Endodermal cell (in vitro differentiated cells): ENCODE measurements at regions not wholly inside any gene's neighbourhood (a gene's known extent, or its start where the extent isn't known, plus 50 kb on each side); places are given as distances from the start of the nearest gene placed in this dataset.

Source experiments
- DNase-seq: peaks from one replicate; pipeline ENCODE4 v3.0.0-alpha.2; 2017
- H3K27ac ChIP-seq: 2 replicates; pipeline ENCODE4 v1.5.1; 2013; ENCODE audit warnings: mild to moderate bottlenecking, low read depth, low read length, moderate library complexity
- H3K27me3 ChIP-seq: 2 replicates; pipeline ENCODE4 v1.6.1; 2013; ENCODE audit warnings: mild to moderate bottlenecking, low read length, moderate library complexity; ENCODE audit not compliant: insufficient read depth, control insufficient read depth, poor library complexity, severe bottlenecking
- H3K36me3 ChIP-seq: 2 replicates; pipeline ENCODE4 v1.7.0; 2013; ENCODE audit warnings: mild to moderate bottlenecking, low read length, moderate library complexity; ENCODE audit not compliant: control insufficient read depth, insufficient read depth
- H3K4me1 ChIP-seq: one replicate; pipeline ENCODE4 v1.7.0; 2013; ENCODE audit warnings: low read length; ENCODE audit not compliant: control insufficient read depth, insufficient read depth
- H3K4me3 ChIP-seq: 2 replicates; pipeline ENCODE4 v1.5.1; 2013; ENCODE audit warnings: mild to moderate bottlenecking, low read length, moderate library complexity
- H3K9ac ChIP-seq: 2 replicates; pipeline ENCODE4 v1.6.1; 2013; ENCODE audit warnings: mild to moderate bottlenecking, low read length, moderate library complexity; ENCODE audit not compliant: poor library complexity, severe bottlenecking; ENCODE audit errors: extremely low read depth
- H3K9me3 ChIP-seq: 2 replicates; pipeline ENCODE4 v1.6.1; 2013; ENCODE audit warnings: mild to moderate bottlenecking, low read length, moderate library complexity; ENCODE audit not compliant: control insufficient read depth
- H3K27ac Mint-ChIP-seq: 2 replicates; pipeline ENCODE4 v1.8.0; 2020; ENCODE audit warnings: mixed read lengths
- H3K27me3 Mint-ChIP-seq: 2 replicates; pipeline ENCODE4 v1.8.0; 2021; ENCODE audit warnings: mild to moderate bottlenecking, mixed read lengths; ENCODE audit not compliant: insufficient read depth
- H3K36me3 Mint-ChIP-seq: 2 replicates; pipeline ENCODE4 v1.8.0; 2020; ENCODE audit warnings: low read depth, mixed read lengths
- H3K4me1 Mint-ChIP-seq: 2 replicates; pipeline ENCODE4 v1.8.0; 2020; ENCODE audit warnings: mixed read lengths
- H3K4me3 Mint-ChIP-seq: 2 replicates; pipeline ENCODE4 v1.8.0; 2020; ENCODE audit warnings: mild to moderate bottlenecking, moderate library complexity, mixed read lengths
- H3K9me3 Mint-ChIP-seq: 2 replicates; pipeline ENCODE4 v1.8.0; 2020; ENCODE audit warnings: mild to moderate bottlenecking, mixed read lengths
- CTCF ChIP-seq: fragments of 200-600 bp; sonication (generic); conservative IDR thresholded peaks from 2 replicates; pipeline ENCODE4 v1.5.0; 2021; ENCODE audit warnings: antibody characterized with exemption, mild to moderate bottlenecking
- WGBS, 2 experiments: methylation state at CpG; one replicate each; pipeline versions ENCODE4 v1.1.5 to v1.1.7; 2013; ENCODE audit warnings: missing lambda C conversion rate in 2 of 2, mixed read lengths in 1 of 2; ENCODE audit not compliant: insufficient coverage in 1 of 2, insufficient read length in 1 of 2; 5-methylcytosine and 5-hydroxymethylcytosine counted together

DNA sequence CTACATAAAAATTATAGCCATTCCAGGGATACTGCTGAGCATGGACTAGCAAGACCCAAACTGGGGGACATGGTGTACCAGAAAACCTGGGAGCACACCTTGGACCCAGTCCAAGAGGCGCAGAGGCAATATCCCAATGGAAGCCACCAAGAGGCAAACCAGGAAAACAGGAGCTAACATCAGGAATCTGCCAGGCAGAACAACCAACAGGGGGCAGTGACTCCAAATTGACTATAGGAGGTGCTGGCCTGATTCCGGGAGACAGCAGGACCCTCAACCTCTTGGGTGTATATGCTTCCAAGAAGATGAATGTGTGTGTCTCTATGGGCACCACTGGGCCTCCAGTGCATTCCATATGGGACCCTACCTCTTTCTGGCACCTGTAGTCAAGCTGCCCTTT lies 172.7 kb upstream of the ARL4C start:
- H3K4me1 Mint-ChIP-seq, result peaks cover 19% of the 10 kb centered on the region
- Histone ChIP-seq H3K9me3 (peaks cover 41% of the 10 kb centered on the region), H3K4me3 (no peak overlapping the region), H3K4me1 (peaks cover 14% of the 10 kb centered on the region), H3K27me3 (no peaks in the 10 kb centered on the region), H3K27ac (no peak overlapping the region), H3K9ac (no peak overlapping the region), H3K36me3 (no peaks in the 10 kb centered on the region)
- peak; percentile 78 for TF ChIP-seq CTCF
- peaks cover 33% of the 10 kb centered on the region for H3K9me3 Mint-ChIP-seq
- no peak overlapping the region for H3K4me3 Mint-ChIP-seq
- H3K36me3 Mint-ChIP-seq, result no peaks in the 10 kb centered on the region
- DNase-seq, result peak; percentile 83
- H3K27me3 Mint-ChIP-seq, result peaks cover 2% of the 10 kb centered on the region
- H3K27ac Mint-ChIP-seq, result no peak overlapping the region
- 96 to 100% methylated on average over 1 to 2 of the region's 2 CpGs for WGBS, 2 experiments

- H3K36me3 Mint-ChIP-seq, result no peaks in the 10 kb centered on the region
- 100% methylated on average over 2 of the region's 2 CpGs; no CpG with 5 or more reads in 1 of the 2 experiments for WGBS, 2 experiments
- Histone ChIP-seq H3K9me3 (peaks cover 47% of the 10 kb centered on the region), H3K27ac (no peak overlapping the region), H3K27me3 (no peaks in the 10 kb centered on the region), H3K4me3 (no peak overlapping the region), H3K4me1 (peaks cover 14% of the 10 kb centered on the region), H3K9ac (no peak overlapping the region), H3K36me3 (no peaks in the 10 kb centered on the region)
- peaks cover 14% of the 10 kb centered on the region for H3K4me1 Mint-ChIP-seq
- DNase-seq, result peak; percentile 3
- H3K9me3 Mint-ChIP-seq, result peaks cover 39% of the 10 kb centered on the region
- no peak overlapping the region for H3K4me3 Mint-ChIP-seq
- no peak for TF ChIP-seq CTCF
- peaks cover 2% of the 10 kb centered on the region for H3K27me3 Mint-ChIP-seq
- no peak overlapping the region for H3K27ac Mint-ChIP-seq
Observed at GRCh38 chr2:234669001-234669400, 172.1 kb upstream of the ARL4C start.

DNA sequence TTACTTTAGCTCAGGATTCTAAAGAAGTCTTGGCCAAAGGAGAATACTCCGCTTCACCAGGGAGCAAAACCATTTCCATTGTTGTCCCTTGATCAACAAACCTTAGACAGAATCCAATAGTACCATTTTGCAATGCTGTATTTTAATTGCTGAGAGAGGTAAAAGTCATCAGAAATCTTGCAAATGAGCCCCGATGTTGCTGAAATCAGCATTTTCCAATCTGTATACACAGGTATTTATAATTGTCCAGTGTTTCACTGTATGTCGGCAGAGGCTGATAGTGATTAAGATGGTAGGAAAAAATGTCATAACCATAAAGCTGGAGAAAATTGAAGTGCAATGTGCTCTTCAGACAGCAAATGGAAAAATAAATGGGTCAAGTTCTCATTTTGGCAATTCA lies 170.0 kb upstream of the ARL4C start:
- no peak for TF ChIP-seq CTCF
- WGBS, 2 experiments, result 93 to 94% methylated on average over 2 to 3 of the region's 3 CpGs
- peaks cover 58% of the 10 kb centered on the region for H3K9me3 Mint-ChIP-seq
- peaks cover 14% of the 10 kb centered on the region for H3K4me1 Mint-ChIP-seq
- Histone ChIP-seq H3K9ac (no peak overlapping the region), H3K36me3 (no peaks in the 10 kb centered on the region), H3K27me3 (no peaks in the 10 kb centered on the region), H3K27ac (no peak overlapping the region), H3K9me3 (peaks cover 66% of the 10 kb centered on the region), H3K4me3 (no peak overlapping the region), H3K4me1 (peaks cover 13% of the 10 kb centered on the region)
- no peak for DNase-seq
- no peak overlapping the region for H3K27ac Mint-ChIP-seq
- H3K27me3 Mint-ChIP-seq, result no peaks in the 10 kb centered on the region
- H3K4me3 Mint-ChIP-seq, result no peak overlapping the region
- H3K36me3 Mint-ChIP-seq, result no peaks in the 10 kb centered on the region
